ENCODE measurements at regions not wholly inside any gene's neighbourhood (a gene's known extent, or its start where the extent isn't known, plus 50 kb on each side); places are given as distances from the start of the nearest gene placed in this dataset.

DNA sequence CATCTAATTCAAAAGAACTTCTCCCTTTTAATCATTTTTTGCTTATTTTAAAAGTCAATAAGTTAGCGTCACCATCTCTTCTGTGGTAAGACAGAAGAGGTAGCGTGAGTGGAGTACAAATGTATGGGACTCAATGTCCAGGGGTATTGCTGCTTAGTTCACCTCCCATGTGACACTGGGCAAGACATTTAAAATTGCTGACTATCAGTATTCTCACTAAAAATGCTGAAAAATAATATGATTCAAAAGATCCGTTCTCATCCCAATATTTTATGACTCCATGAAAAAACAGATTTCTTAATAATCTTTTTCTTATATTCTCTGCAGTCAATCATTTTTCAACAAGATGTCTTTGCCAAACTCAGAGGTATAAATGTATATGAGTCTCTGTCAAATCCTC lies 68.1 kb upstream of the LRRC4C start:
- no peaks in the 10 kb centered on the region for H3K9me3 ChIP-seq (replicated peaks; ENCODE audit: insufficient read depth, low read length)
- no peaks in the 10 kb centered on the region for H3K79me2 ChIP-seq (ENCODE audit: low read length)
- H3K4me1 ChIP-seq (ENCODE audit: low read length), result no peaks in the 10 kb centered on the region
- no peaks in the 10 kb centered on the region for H3F3A ChIP-seq (ENCODE audit: insufficient read depth, low read length)
- no peak overlapping the region for H3K4me3 ChIP-seq (ENCODE audit: low read length)
- no peak overlapping the region for H2AFZ ChIP-seq (ENCODE audit: low read length)
- H3K9ac ChIP-seq (ENCODE audit: low read length), result no peak overlapping the region
- H3K36me3 ChIP-seq (replicated peaks; ENCODE audit: insufficient read depth, low read length), result no peaks in the 10 kb centered on the region
- TF ChIP-seq EZH2 (optimal IDR thresholded peaks at IDR 0.05; ENCODE audit: low read depth, low read length), result no peak
- no peak for TF ChIP-seq EZH2phosphoT487 (IDR thresholded peaks at IDR 0.05; ENCODE audit: low read length)
- TF ChIP-seq, protein P1, sequence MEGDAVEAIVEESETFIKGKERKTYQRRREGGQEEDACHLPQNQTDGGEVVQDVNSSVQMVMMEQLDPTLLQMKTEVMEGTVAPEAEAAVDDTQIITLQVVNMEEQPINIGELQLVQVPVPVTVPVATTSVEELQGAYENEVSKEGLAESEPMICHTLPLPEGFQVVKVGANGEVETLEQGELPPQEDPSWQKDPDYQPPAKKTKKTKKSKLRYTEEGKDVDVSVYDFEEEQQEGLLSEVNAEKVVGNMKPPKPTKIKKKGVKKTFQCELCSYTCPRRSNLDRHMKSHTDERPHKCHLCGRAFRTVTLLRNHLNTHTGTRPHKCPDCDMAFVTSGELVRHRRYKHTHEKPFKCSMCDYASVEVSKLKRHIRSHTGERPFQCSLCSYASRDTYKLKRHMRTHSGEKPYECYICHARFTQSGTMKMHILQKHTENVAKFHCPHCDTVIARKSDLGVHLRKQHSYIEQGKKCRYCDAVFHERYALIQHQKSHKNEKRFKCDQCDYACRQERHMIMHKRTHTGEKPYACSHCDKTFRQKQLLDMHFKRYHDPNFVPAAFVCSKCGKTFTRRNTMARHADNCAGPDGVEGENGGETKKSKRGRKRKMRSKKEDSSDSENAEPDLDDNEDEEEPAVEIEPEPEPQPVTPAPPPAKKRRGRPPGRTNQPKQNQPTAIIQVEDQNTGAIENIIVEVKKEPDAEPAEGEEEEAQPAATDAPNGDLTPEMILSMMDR (IDR thresholded peaks at IDR 0.05; ENCODE audit: low read length), result no peak
- H3K9me2 ChIP-seq (replicated peaks; ENCODE audit: insufficient read depth, low read length), result no peaks in the 10 kb centered on the region
- H3K27ac ChIP-seq (ENCODE audit: low read length), result no peak overlapping the region
- no peaks in the 10 kb centered on the region for H3K27me3 ChIP-seq (replicated peaks; ENCODE audit: insufficient read depth, low read length)
- DNase-seq, result no peak
- H4K20me1 ChIP-seq (ENCODE audit: insufficient read depth, low read length), result no peaks in the 10 kb centered on the region
- H3K4me2 ChIP-seq (ENCODE audit: low read depth, low read length), result no peak overlapping the region

DNA sequence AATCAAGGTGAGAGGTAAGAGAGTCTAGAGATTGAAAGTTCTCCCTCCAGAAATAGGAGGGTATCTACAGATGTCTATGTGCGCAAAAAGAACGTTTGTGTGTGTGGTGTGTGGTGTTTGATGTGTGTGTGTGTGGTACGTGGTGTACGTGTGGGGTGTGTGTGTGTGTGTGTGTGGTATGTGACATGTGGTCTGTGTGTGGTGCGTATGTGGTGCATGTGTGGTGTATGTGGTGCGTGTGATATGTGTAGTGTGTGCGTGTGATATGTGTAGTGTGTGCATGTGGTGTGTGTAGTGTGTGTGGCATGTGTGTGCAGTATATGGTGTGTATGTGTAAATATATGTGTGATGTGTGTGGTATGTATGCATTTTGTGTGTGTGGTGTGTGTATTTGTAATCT lies 73.0 kb upstream of the LRRC4C start:
- Histone ChIP-seq H2AFZ (ENCODE audit: low read length) (no peak overlapping the region), H3K9ac (ENCODE audit: low read length) (no peak overlapping the region), H3K9me3 (replicated peaks; ENCODE audit: insufficient read depth, low read length) (no peaks in the 10 kb centered on the region), H3K9me2 (replicated peaks; ENCODE audit: insufficient read depth, low read length) (no peaks in the 10 kb centered on the region), H3K79me2 (ENCODE audit: low read length) (no peaks in the 10 kb centered on the region), H3K4me3 (ENCODE audit: low read length) (no peak overlapping the region), H4K20me1 (ENCODE audit: insufficient read depth, low read length) (no peaks in the 10 kb centered on the region), H3K4me1 (ENCODE audit: low read length) (no peaks in the 10 kb centered on the region), H3F3A (ENCODE audit: insufficient read depth, low read length) (no peaks in the 10 kb centered on the region), H3K36me3 (replicated peaks; ENCODE audit: insufficient read depth, low read length) (no peaks in the 10 kb centered on the region), H3K27ac (ENCODE audit: low read length) (no peak overlapping the region), H3K27me3 (replicated peaks; ENCODE audit: insufficient read depth, low read length) (no peaks in the 10 kb centered on the region), H3K4me2 (ENCODE audit: low read depth, low read length) (no peak overlapping the region)
- DNase-seq, result no peak
- TF ChIP-seq EZH2 (optimal IDR thresholded peaks at IDR 0.05; ENCODE audit: low read depth, low read length) (no peak), EZH2phosphoT487 (IDR thresholded peaks at IDR 0.05; ENCODE audit: low read length) (no peak)
- TF ChIP-seq, protein P1 (IDR thresholded peaks at IDR 0.05; ENCODE audit: low read length), result no peak

DNA sequence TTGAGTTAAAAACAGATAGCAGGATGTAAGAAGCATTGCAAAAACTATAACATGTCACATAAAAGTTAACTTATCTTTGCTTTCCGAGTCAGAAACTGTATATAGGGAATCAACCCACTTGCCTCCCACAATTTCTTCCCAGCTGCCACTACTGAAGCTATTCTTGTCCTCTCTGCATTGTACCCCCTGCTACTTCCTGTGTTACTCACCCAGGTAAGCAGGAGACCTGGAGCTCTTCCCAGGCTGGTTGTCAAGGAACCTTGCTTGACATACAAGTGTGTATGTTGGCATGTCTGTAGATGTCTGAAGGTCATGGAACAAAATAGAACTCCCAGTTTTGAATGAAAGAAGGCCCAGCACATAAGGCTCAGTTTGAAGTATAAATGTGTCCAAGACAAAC lies 74.3 kb upstream of the LRRC4C start:
- Histone ChIP-seq H3K4me2 (ENCODE audit: low read depth, low read length) (no peak overlapping the region), H3K79me2 (ENCODE audit: low read length) (no peaks in the 10 kb centered on the region), H3K9me3 (replicated peaks; ENCODE audit: insufficient read depth, low read length) (no peaks in the 10 kb centered on the region), H3F3A (ENCODE audit: insufficient read depth, low read length) (no peaks in the 10 kb centered on the region), H3K27ac (ENCODE audit: low read length) (no peak overlapping the region), H3K9ac (ENCODE audit: low read length) (no peak overlapping the region), H2AFZ (ENCODE audit: low read length) (no peak overlapping the region), H4K20me1 (ENCODE audit: insufficient read depth, low read length) (no peaks in the 10 kb centered on the region), H3K36me3 (replicated peaks; ENCODE audit: insufficient read depth, low read length) (no peaks in the 10 kb centered on the region), H3K4me1 (ENCODE audit: low read length) (no peaks in the 10 kb centered on the region), H3K4me3 (ENCODE audit: low read length) (no peak overlapping the region), H3K27me3 (replicated peaks; ENCODE audit: insufficient read depth, low read length) (no peaks in the 10 kb centered on the region), H3K9me2 (replicated peaks; ENCODE audit: insufficient read depth, low read length) (no peaks in the 10 kb centered on the region)
- no peak for DNase-seq
- TF ChIP-seq, protein P1 (IDR thresholded peaks at IDR 0.05; ENCODE audit: low read length), result no peak
- TF ChIP-seq EZH2phosphoT487 (IDR thresholded peaks at IDR 0.05; ENCODE audit: low read length) (no peak), EZH2 (optimal IDR thresholded peaks at IDR 0.05; ENCODE audit: low read depth, low read length) (no peak)

Measured in MM.1S (cell line).